ENCODE measurements at regions not wholly inside any gene's neighbourhood (a gene's known extent, or its start where the extent isn't known, plus 50 kb on each side); places are given as distances from the start of the nearest gene placed in this dataset.

- no peak for DNase-seq
Measured at GRCh38 chr17:72262766-72263165, 141.9 kb downstream of the SOX9 start.

DNA sequence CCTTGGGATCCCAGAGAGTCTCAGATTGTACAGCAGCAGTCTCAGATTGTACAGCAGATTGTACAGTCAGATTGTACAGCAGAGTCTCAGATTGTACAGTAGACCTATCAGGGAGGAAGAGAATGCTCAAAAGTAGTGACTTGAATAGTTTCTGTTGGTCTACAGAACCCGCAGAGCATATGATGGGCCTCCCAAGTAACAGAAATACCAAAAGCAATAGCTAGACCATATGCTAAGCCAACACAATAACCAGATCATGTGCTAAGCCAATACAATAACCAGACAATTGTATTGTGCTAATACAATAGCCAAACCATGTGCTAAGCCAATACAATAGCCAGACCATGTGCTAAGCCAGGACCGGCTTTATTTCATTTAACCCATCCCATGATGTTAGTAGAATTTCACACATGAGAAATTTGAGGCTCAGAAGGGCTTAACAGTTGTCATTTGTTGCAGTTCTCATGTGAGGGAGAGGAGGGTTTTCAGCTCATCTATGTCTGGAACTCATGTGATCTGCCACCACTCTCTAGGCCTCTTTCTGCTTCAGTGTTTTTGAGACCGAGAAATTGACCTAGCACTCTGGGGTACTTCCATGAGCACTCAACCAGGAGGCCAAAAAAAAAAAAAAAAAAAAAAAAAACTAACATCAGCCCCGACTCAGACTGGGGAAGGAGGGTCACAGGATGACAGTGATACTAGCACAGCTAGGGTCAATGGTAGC, 144.0 kb downstream of the SOX9 start:
- no peak for DNase-seq

- DNase-seq = no peak
Measured at GRCh38 chr17:72266112-72266775, 145.4 kb downstream of the SOX9 start.

- no peak for DNase-seq
Measured at GRCh38 chr17:72267601-72268000, 146.8 kb downstream of the SOX9 start.

- no peak for DNase-seq
Measured at GRCh38 chr17:72268431-72268830, 147.6 kb downstream of the SOX9 start.

DNA sequence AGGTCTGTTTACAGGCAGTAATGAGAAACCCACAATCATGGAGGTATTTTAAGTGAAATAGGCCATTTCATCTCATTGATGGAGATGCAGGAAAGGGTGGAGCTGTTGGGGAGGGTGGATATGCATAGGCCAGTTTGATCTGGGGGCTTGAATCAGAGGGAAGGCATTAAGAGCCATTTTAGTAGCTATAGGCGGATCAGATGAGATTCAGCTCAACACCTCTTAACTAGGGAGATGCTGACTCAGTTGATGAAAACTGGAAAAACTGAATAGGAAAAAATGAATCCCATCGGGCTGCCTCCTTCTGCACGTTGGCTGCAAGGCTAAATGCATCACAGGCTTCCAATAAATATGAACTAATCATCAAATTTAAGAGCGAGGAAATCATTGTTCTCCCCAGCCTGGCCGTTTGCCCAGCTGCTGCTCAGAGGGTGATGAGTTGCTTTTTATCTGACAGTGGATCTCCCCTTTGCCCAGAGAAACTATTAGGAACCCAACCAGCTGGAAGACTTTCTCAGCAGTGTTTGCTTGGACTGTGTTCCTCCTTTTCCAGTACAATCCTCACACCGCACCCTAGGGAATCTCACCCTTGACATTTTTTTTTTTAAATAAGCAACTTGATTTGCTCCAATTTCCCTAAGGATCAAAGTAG, 149.6 kb downstream of the SOX9 start:
- DNase-seq = peak; percentile 81

- DNase-seq = no peak
Measured at GRCh38 chr17:72271603-72272002, 150.8 kb downstream of the SOX9 start.

DNA sequence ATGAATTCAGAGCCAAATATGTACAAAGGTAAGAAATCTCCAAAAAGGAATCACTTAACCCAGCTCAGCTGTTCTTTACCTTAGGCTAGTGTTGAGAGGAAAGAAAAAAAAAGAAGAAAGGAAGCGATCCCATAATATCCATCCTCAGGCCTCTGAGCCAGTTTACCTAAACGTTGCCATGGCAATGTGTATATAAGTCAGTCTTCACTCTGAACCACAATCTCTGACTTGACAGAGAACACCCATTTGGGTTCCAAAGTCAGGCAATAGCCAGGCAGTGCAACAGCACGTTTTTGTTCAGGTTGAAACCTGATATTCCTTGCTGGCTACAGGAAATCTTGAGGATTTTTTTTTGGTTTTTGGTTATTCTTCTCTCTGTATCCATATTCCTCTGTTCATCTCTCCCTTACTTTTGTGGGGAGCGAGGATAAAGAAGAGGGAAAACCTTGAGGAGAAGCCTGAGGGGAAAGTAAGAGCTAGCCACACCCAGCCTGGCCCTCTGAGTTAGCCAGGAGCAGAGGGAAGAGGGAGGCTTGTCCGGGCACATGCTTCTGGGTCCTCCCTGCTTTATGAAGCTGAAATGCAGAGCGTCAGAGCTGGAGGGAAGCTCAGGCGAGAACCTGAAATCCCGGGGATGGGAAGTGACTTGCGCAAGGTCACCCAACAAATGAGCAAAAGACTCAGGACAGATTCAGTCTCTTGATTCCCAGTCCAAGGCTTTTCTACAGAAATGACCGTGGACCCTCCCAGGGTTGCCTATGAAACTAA, 152.7 kb downstream of the SOX9 start:
- no peak for DNase-seq

- DNase-seq = no peak
Measured at GRCh38 chr17:72274614-72275013, 153.8 kb downstream of the SOX9 start.

DNA sequence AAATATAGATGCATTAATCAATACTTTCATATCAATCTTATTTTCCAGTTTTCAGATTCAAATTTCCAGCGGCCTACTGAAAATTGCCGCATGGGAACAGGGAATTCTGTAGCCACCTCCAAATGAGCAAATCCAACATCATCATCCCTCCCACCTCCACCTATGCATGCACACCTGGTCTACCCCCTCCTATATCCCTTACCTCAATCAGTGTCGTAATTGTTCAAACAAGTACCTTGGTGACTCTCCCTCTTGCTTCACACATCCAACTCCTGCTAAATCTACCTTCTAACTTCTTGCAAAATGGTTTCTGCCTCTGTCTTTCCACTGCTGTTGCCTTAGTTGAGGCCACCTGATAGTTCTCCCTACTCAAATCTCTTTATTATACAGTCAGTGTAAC, 160.1 kb downstream of the SOX9 start:
- DNase-seq = no peak

DNA sequence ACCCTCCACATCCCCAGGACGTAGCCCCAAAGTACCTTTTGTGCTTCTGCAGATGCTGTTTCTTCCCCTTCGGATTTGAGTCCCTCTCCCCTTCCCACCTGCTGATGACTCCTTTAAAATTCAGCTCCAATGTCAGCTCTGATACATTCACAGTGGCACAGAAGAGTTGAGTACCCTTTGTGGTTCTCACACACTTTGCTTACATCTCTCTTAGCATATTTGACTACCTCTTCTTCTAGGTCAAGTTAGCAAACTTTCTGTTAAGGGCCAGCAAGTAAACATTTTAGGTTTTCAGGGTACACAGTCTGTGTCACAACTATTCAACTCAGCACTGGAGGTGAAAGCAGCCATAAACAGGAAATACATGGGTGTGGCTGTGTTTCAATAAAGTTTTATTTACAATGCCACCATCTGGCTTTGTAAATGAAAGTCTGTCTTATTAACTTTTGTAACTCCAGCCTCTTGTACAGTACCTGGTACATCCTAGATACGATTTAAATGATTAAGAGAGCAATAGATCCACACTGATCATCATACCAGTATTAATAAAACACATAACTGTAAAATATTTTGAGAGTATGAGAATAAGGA, 161.7 kb downstream of the SOX9 start:
- DNase-seq = no peak

- DNase-seq = no peak
Measured at GRCh38 chr17:72284806-72285205, 164.0 kb downstream of the SOX9 start.

GRCh38 chr17:72287586-72287985, 166.8 kb downstream of the SOX9 start:
- DNase-seq = no peak

GRCh38 chr17:72294487-72294893, 173.7 kb downstream of the SOX9 start:
- DNase-seq = no peak

- DNase-seq = no peak
Measured at GRCh38 chr17:72295916-72296315, 175.1 kb downstream of the SOX9 start.

DNA sequence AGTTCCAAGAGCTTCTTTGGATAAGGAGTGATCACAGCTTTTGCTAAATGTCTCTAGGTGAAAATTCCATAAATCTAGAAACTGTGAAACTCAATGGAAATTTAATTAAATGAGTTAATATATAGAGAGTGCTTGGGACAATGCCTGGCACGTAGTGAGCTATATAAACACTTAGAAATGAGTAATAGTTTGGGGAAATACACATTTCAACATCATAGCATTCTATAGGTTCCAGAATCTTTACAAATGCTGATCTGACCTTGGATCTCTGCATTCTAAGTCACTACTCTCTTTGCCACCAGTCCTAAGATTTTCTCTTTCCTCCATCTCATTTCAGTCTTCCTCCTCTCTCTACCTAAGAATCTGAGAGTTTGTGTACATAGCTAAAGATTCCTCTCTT, 175.6 kb downstream of the SOX9 start:
- DNase-seq = peak; percentile 40

DNA sequence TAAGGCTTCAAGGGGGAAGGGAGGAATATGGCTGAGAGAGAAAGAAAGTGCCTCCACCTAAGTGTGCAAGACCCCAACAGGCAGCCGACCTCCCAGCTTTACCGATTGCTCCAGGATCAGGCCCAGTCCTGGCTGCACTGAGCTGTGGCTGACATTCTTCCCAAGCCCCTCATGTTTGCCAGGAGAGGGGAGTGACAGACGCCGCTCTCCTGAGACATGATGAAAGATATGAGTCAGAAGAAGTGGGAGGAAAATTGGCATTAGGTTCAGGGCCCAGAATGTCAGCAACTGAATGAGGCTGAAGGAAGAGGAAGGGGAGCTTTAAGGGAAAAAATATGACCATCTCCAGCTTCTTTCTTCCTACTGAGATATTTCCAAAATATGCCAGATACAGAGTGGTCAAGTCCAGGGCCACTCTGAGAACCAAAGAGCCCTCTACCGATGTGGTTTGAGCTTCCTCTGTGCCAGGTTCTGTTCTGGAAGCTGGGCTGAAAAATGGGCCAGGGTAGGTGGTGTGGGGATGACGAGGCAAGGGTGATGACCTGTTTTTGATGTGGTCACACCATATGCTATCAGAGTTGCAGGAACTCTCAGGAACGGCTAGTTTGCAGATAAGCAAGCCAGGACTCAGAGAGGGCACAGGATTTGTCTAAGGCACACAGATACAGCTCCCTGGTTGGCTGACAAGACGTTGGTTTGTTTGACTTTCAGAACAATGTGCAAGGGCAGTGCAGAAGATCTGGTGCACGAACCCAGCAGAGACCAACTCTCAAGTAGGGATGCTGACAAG, 176.7 kb downstream of the SOX9 start:
- peak; percentile 77 for DNase-seq

DNA sequence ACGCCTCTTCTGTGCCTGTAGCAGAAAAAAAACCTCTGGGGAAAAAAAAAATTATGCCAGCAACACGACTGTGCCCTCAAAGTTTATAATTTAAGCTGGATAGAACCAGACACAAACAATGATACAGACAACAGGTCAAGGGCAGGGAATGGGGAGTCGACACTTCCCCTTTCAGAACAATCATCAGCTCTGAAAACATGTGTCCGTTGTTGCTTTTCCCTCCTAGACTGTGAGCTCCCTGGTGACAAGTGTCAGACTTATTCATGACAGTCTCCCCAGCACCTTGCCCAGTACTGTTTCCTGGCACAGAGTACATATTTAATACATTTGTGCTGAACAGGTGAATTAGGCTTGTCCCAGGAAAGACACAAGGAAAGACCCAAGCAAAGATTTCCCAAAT, 178.3 kb downstream of the SOX9 start:
- DNase-seq = no peak

GRCh38 chr17:72299592-72299991, 178.8 kb downstream of the SOX9 start:
- no peak for DNase-seq

GRCh38 chr17:72301887-72302286, 181.1 kb downstream of the SOX9 start:
- DNase-seq = no peak

DNA sequence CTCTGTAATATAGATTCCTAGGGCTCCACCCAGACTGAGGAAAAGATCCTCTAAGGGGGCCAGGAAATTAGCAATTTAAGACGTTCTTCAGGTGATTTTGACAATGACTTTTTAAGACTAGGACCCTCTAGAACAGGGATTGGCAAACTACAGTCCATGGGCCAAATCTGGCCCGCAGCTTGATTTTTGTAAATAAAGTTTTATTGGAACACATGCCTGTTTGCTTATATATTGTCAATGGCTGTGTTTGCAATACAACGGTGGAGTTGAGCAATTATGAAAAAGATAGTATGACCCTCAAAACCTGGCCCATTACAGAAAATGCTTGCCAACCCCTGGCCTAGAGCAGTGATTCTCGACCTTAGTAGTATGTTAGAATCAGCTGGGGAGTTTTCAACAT, 181.9 kb downstream of the SOX9 start:
- DNase-seq = no peak
